ENCODE measurements at regions not wholly inside any gene's neighbourhood (a gene's known extent, or its start where the extent isn't known, plus 50 kb on each side); places are given as distances from the start of the nearest gene placed in this dataset.

GRCh38 chr15:75136118-75136517 lies 65.6 kb upstream of the C15orf39 start:
- TF ChIP-seq REST (IDR thresholded peaks at IDR 0.05; ENCODE audit: insufficient read depth in 1 of 2, low read depth in 2 of 2, low read length in 2 of 2), result no peak
- no peak for TF ChIP-seq SIN3A (IDR thresholded peaks at IDR 0.05; ENCODE audit: borderline replicate concordance, insufficient read depth, low read length)
- TF ChIP-seq TAF1 (IDR thresholded peaks at IDR 0.05; ENCODE audit: borderline replicate concordance, insufficient read depth, low read length), result no peak
- no peak for TF ChIP-seq FOXP2 (optimal IDR thresholded peaks at IDR 0.05; ENCODE audit: borderline replicate concordance, extremely low read depth, extremely low read length, insufficient read depth)
- no peak for TF ChIP-seq POLR2AphosphoS5 (IDR thresholded peaks at IDR 0.05; ENCODE audit: low read depth, low read length)

- TF ChIP-seq TAF1 (IDR thresholded peaks at IDR 0.05; ENCODE audit: borderline replicate concordance, insufficient read depth, low read length), result no peak
- TF ChIP-seq POLR2AphosphoS5 (IDR thresholded peaks at IDR 0.05; ENCODE audit: low read depth, low read length), result no peak
- no peak for TF ChIP-seq FOXP2 (optimal IDR thresholded peaks at IDR 0.05; ENCODE audit: borderline replicate concordance, extremely low read depth, extremely low read length, insufficient read depth)
- no peak for TF ChIP-seq REST (IDR thresholded peaks at IDR 0.05; ENCODE audit: insufficient read depth in 1 of 2, low read depth in 2 of 2, low read length in 2 of 2)
- TF ChIP-seq SIN3A (IDR thresholded peaks at IDR 0.05; ENCODE audit: borderline replicate concordance, insufficient read depth, low read length), result no peak
These were observed 64.9 kb upstream of the C15orf39 start for GRCh38 chr15:75136758-75137157.

- TF ChIP-seq TAF1 (IDR thresholded peaks at IDR 0.05; ENCODE audit: borderline replicate concordance, insufficient read depth, low read length), result no peak
- no peak for TF ChIP-seq SIN3A (IDR thresholded peaks at IDR 0.05; ENCODE audit: borderline replicate concordance, insufficient read depth, low read length)
- no peak for TF ChIP-seq FOXP2 (optimal IDR thresholded peaks at IDR 0.05; ENCODE audit: borderline replicate concordance, extremely low read depth, extremely low read length, insufficient read depth)
- no peak for TF ChIP-seq REST (IDR thresholded peaks at IDR 0.05; ENCODE audit: insufficient read depth in 1 of 2, low read depth in 2 of 2, low read length in 2 of 2)
- TF ChIP-seq POLR2AphosphoS5 (IDR thresholded peaks at IDR 0.05; ENCODE audit: low read depth, low read length), result no peak
These were observed 63.4 kb upstream of the C15orf39 start for GRCh38 chr15:75138016-75138999.

- TF ChIP-seq REST (IDR thresholded peaks at IDR 0.05; ENCODE audit: insufficient read depth in 1 of 2, low read depth in 2 of 2, low read length in 2 of 2) (no peak), FOXP2 (optimal IDR thresholded peaks at IDR 0.05; ENCODE audit: borderline replicate concordance, extremely low read depth, extremely low read length, insufficient read depth) (no peak), TAF1 (IDR thresholded peaks at IDR 0.05; ENCODE audit: borderline replicate concordance, insufficient read depth, low read length) (no peak), POLR2AphosphoS5 (IDR thresholded peaks at IDR 0.05; ENCODE audit: low read depth, low read length) (no peak), SIN3A (IDR thresholded peaks at IDR 0.05; ENCODE audit: borderline replicate concordance, insufficient read depth, low read length) (no peak)
These were observed 61.4 kb upstream of the C15orf39 start for GRCh38 chr15:75140080-75140879.
